GM19438 (cell line): ENCODE measurements at regions not wholly inside any gene's neighbourhood (a gene's known extent, or its start where the extent isn't known, plus 50 kb on each side); places are given as distances from the start of the nearest gene placed in this dataset.

Source experiments
- ATAC-seq: cut with Tn5 transposase; IDR thresholded peaks from one replicate; pipeline ENCODE4 v1.9.1; 2021; ENCODE audit warnings: low read depth; ENCODE audit not compliant: unreplicated experiment

DNA sequence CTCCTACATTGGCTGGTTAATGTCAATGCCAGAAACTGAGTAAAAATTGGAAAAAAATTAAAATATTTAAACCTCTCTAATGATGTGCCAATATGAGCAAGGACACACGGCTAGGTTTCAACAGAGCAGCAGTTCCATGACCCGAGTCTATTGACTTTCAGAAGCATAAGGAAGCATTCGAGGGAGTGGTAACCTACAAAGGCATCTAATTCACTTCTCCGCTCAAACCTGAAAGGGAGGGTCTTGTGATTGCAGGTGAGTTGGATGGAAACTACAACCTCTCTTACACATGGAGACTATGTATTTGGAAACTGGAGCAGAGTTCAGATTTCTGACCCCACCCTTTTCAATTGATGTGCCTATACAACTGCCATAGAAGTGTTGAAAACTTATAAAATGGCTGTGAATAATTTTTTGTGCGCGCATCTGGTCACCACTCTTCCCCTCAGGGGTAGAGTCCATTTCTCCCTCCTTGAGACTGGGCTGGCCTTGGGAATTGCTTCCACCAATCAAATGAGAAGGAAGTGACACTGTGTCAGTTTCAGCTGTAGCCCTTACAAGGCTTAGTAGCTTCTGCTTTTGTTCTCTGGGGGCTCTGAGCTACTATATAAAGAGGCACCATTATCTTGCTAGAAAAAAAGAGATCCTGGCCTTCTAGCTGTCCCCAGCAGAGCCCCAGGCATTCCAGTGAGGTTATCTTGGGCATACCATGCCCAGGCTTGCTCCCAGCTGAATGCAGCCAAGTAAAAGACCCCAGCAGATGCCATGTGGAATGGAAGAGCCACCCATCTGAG, 278.0 kb downstream of the EPHA4 start:
- ATAC-seq: no peak

DNA sequence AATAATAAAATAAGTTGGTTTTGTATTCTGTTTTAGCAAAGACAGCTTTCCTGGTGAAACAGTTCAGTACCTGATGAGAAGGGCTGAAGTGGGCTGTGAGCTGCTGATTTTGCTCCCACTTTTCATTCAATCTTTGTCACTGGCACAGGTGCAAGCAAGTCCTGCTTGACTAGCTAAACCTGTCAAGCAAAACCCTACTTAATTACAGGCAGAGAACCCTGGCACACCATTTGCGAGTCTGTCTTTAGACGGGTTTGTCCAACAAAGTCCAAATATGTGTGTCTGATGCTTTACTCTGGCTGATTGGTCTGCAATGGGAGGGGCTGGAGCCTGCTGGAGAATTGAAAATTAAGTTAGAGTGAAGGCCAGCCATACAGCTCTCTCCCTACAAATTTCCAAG, 267.2 kb downstream of the EPHA4 start:
- no peak for ATAC-seq

DNA sequence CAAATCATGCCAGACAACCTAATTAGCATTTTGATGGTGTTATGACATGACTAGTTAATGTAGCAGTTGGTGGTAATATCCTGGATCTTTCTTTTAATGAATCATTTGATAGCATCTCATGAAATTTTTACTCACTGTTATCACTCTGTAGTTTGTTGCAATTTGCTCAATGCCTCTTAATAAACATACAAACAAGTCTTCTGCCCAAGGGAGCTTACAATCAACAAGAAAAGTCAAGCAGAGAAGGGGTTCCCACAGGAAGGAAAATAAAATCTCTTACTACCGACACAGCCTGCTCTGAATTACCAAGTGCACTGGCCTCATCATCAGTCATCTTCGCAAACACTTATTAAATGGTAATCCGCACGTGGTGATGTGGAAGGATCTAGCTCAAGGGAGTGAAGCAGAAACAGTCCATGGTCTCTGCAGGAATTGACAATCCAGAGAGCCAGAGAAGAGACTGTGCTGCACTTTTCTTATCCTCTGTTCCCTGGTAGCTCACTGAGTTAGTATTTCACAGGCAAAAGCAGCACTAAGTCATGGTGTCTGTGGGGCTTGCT, 263.5 kb downstream of the EPHA4 start:
- ATAC-seq: no peak

DNA sequence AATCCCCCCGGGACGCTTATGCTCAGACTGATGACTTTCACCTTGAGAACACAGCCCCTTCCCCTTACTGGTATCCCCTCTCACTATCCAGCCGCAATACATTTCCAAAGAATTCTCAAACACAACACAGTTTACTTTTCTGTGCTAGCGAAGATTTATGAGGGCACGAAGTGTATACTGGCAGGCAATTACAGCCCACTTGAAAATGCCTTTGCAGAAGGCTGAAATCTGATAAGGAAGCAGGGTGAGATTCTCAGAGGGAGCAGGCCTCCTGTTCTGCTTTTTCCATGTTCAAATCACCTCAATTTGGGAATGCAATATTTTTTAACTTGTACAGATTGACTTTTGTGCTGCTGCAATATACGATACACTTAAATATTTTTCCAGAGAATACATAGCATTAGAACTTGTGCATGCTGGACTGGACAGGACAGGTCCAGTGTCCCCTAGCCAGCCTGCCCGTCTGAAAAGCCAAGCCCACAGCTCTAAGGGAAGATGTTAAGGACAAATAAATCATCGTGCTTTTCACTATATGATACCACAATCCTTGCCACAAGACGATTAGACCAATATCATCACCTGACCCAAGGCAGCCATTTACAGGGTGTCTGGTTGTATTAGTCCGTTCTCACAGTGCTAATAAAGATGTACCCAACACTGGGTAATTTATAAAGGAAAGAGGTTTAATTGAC, 262.1 kb downstream of the EPHA4 start:
- ATAC-seq: no peak

DNA sequence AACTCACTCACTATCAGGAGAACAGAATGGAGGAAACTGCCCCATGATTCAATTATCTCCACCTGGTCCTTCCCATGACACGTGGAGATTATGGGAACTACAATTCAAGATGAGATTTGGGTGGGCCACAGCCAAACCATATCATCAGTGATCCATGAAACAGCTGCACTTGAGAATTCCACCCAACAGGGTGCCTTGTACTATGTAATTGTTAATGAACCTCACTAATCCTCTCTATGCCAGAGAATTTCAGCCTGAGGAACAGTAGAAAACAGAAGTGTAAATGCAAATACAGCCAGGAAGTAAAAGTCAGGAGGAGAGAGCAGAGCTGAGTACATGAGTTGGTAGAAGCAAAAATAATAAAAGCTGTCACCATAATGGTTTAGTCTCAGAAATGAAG, 261.4 kb downstream of the EPHA4 start:
- no peak for ATAC-seq

DNA sequence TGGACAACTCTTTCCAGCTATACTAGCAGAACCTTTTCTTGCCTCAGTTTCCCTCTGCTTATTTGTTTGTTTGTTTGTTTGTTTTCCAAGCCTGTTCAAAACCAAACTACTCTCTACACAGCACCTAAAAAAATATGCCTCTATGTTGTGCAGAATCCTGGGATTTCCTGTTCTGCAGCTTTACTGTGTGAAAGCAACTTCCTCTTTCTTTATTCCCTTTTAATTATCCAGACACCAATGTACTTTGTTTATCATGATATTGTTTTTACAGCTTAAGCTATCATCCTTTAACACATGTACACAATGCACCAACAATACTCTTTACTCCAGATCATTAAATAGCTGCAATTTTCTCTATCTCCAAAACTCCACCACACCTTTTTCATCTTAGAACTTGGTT, 259.5 kb downstream of the EPHA4 start:
- no peak for ATAC-seq

DNA sequence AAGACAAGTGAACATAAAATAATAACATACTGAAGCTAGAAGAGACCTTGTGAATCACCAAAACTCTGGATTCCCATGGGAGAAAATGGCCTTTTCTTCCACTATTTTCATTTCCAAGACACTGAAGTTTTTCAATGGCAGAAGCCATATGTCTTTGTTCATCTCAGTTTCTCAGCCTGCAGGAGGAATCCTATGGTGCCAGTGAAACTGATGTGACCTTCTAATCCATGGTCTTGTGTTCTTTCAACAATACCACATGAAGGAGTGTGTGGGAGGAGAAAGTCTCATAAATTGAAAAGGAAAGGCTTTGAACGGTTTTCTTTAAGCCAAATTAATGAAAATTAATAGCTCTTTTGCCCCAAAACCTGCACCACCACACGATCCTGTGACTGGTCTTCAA, 257.3 kb downstream of the EPHA4 start:
- no peak for ATAC-seq

DNA sequence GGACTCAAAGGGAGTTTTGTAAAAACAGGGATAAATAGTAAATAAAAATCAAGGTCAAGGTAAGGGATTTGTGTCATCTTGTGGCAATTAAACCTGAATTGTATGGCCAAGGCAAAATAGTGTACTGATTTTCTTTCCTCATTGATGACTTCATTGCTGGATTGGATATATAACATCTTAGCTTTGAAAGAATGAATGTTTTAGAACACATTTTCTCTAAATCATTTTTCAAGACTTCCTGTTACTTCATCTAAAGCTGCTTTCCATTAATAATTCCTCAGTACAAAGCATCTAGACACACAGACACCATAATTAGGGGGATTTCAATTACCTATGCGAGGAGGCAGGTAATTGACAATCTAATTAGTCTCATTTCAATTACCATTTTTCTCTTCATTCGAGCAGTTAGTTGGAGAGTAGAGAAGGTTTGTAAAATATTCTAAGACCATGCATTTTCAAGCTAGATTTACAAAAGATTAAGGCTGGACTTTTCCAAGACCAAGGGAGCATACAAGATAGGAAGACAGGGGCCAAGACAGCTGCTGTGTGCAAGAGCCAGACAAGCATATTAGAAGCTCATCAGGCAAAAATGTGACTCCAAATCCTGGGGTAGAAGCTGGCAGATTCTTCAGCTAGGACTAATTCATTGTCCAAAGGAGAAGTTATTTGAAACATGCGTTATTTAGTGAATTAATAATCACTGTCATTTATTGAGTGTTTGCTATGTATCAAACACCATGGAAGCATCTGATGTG, 253.6 kb downstream of the EPHA4 start:
- no peak for ATAC-seq

DNA sequence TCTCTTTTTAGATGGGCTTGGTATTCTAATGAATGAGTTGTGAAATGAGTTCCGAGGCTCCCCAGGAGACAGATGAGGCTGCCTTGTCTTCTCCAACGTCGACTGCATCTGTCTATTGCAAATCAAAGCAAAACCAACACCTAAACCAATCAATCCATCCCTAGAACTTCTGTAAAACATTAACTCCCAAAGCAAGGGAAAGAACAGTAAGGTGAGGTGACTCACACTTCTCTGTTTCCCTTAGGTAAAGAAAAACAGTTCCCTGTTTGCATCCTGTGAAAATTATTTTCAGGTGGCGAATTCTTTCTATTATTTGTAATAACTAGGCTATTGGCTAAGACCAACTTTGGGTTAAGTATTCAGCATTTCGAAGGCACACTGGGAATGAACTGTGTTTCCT, 249.4 kb downstream of the EPHA4 start:
- no peak for ATAC-seq

DNA sequence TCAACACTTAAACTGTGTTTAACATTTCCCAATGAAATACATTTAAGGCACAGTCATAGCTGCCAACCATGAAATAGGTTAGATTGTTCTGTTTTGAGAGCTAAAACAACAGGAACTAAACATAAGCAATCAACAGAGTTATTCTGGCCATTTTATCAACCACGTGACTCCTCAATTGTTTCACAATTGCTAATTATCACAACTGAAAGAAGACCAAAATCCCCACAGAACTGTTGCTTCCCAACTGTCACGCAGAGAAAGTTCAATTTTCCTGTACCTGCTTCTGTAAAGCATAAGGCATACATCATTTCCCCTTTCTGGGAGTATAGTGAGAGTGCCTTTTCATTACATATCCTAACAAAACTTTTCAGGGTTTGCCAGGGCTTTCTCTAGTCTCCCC, 248.6 kb downstream of the EPHA4 start:
- ATAC-seq: no peak

DNA sequence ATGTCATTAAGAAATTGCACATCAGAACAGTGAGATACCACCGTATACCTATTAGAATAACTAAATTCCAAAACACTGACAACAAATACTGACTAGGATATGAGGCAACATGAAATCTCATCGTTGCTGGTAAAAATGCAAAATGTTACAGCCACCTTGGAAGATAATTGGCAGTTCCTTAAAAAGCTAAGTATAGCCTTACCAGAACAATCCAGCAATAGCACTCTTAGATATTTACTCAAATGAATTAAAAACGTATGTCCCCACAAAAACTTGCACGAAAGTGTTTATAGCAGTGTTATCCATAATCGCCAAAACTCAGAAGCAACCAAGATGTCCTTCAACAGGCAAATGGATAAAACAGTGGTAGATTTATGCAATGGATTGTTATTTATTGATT, 241.7 kb downstream of the EPHA4 start:
- ATAC-seq: no peak

DNA sequence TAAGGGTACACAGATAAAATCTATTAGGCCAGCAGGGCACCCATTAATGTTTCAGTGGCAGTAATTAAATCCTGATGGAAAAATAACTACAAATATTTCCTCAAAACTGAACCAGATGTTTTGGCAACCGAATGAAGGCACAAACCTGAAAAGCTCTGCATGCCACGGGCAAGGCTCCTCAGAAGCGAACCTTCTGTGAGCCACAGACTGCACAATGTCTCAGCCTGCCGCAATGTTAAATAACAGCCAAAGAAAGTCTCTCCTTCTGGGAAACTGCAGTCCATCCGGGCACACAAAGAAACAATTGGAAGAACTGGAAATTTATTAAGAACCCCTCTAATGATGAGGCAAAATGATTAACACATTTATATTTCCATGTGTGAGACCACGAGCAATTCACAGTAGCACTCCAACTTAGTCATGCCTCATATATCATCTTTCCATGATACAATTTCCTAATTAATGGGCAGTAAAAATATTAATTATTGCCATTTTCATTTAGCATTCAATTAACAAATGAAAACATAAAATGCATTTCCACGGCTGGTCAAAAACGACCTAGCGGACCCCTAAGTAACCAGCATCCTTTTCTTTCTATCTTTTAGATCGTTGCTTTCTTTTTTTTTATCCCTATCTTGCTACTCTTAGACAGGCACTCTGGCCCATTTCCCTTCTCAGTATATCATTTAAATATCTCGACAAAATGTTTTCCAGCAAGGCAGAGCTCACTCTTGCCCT, 237.5 kb downstream of the EPHA4 start:
- no peak for ATAC-seq

DNA sequence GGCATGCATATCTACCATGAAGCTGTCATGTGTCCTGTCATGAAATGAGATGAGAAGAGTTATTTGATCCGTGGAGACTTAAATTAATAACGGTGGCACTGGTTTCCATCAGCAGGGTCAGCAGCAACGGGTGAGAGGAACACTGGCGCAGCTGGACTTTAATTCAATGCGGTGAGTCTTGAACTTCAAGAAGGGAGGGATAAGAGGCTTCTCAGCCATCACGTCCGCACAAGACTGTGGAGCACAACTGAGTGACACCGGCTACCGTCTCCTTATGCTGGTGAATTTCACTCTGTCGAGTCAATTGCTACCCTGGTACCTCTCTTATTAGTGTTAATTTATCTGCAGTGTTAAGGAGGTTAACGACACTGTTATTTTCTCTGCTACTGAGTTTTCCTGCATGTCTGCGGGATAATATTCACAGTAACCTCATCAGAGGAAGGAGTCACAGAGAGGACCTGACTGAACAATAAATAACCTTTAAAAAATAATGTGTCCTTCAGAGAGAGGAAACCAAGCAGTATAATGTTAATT, 236.8 kb downstream of the EPHA4 start:
- ATAC-seq: no peak

DNA sequence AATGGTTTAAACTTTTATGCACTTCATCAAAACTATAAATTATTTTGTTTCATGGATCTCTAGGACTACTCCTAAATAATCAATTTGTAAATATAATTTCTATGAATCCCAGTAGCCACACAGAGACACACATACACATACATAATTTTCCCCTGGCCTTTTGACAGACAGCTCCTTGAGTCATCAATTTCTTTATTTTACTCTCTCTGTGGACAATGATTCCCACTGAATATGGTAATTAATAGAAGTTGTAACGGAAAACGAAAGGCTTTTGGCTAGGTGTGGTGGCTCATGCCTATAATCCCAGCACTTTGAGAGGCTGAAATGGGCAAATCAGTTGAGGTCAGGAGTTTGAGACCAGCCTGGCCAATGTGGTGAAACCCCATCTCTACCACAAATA, 235.1 kb downstream of the EPHA4 start:
- no peak for ATAC-seq

DNA sequence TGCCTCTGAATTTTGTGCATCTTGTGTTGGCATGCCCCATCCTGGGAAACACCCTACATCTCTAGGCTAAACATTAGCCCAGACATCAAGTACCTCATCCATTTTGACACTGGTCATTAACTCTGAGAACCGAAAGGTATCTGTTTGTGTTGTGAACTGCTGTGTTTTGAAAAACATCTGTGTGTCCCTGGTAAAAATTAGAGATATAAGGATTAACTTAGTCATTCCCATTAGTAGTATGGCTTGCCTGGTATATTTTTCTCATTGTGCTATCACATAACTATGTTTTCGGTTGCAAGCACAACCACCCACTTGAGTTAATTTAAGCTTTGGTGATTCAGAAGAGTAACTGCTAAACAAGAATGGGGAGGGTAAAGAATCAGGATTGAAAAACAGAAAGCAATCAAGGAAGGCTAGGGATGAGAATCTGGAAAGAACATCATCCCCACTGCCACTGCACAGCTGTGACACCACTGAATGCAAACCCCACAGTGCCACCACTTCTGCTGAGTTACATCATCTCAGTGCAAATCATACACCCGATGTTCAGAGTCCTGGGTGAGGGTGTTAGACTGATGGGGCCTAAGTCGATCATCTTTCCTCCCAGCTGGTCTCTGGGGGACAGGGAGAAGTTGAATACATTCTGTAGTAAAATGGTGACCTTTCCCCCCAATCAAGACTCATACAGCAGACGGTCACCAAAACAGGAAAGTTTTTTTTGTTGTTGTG, 234.0 kb downstream of the EPHA4 start:
- ATAC-seq: no peak

DNA sequence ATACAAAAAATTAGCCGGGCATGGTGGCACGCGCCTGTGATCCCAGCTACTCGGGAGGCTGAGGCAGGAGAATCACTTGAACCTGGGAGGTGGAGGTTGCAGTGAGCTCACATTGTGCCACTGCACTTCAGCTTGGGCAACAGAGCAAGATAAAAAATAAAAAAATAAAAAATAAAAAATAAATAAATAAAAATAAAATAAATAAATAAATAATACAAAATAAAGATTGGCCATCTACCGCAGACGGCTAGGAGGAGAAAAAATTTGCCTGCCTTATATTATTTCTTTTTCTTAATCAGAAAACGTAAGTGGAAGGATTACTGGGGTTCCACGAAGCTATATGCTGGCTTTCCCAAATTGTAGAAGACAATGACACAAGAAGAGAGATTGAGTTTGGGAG, 229.7 kb downstream of the EPHA4 start:
- no peak for ATAC-seq

DNA sequence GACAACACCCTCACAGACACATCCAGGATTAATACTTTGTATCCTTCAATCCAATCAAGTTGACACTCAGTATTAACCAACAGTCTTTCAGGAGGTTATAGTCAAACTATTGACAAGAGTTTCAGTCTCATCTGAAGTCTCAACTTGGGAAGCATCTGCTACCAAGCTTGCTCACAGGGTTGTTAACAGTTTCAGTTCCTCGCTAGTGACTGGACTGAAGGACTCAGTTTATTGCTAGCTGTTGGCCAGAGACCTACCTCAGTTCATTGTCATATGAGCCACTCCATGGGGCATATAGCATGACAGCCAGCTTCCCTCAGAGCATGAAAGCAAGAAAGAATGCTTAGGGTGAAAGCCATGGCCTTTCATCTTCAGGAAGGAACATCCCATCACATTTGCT, 228.6 kb downstream of the EPHA4 start:
- no peak for ATAC-seq

DNA sequence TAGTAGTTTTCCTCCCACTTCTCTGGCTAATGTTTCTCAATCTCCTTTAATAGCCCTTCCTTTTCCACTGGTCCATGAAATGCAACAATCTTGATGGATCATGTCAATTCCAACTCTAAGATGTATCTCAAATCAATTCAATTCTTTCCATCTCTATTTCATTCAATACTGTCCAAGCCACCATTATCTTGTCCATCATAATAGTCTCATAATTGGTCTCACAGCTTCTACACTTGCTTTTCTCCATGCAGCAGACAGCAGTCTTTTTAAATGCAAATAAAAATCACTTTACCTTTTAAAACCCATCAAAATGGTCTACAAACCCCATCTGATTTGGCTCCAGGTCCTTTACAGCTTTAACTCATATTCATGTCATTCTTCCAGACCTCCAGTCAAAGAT, 226.6 kb downstream of the EPHA4 start:
- no peak for ATAC-seq

DNA sequence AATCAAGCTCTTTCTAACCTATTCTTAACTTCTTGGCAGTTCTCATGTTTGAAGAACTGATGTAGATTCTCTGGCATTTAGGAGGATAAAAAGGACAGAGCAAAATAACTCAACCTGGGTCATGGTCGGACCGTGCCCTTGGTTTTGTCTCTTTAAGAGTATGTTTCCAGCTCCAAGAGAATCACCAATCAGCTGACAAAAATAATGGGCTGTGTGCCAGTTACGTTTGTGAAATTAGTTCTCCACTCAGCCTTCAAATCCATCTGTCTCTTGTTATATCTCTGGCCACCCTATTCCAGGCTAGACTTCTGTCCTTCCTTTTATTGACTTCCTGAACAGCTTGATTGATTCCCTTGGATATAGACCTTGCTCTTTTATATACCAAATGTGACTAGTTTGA, 225.7 kb downstream of the EPHA4 start:
- ATAC-seq: no peak

DNA sequence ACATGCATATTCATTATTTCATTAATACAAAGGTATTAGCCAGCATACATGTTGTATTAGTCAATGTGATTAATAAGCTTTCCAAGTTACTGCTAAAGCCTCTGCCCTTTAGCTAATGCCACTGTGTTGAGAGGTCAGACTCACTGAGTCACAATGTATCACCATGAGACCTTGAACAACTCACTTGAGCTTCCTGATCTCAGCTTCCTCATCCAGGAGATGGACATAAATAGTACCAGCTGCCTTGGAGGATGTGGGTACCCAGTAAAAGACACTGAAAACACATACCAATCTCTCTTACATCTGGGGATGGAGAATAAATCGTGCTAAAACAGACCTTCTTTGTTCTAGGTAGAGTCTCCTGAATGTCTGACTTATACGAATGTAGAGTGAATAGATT, 224.6 kb downstream of the EPHA4 start:
- no peak for ATAC-seq
